D341Med (cell line): ENCODE measurements at regions not wholly inside any gene's neighbourhood (a gene's known extent, or its start where the extent isn't known, plus 50 kb on each side); places are given as distances from the start of the nearest gene placed in this dataset.
"Not testable (repeated sequence)": the region's sequence is repeated elsewhere in the genome, so short reads cannot be mapped to it uniquely, and the experiment has no call there.

Experiments
- DNase-seq: peaks from one replicate; pipeline ENCODE4 v3.0.0; 2012; ENCODE audit warnings: low spot score

GRCh38 chr2:118791483-118791882 lies 56.0 kb downstream of the EN1 start:
- no peak for DNase-seq

- no peak for DNase-seq
Observed at GRCh38 chr2:118786746-118787145, 60.7 kb downstream of the EN1 start.

- DNase-seq, result no peak
Observed at GRCh38 chr2:118784860-118785259, 62.6 kb downstream of the EN1 start.

GRCh38 chr2:118779362-118779761 lies 68.1 kb downstream of the EN1 start:
- no peak for DNase-seq

- peak; percentile 46 for DNase-seq
Observed at GRCh38 chr2:118774458-118775133, 72.9 kb downstream of the EN1 start.

GRCh38 chr2:118773826-118774225 lies 73.6 kb downstream of the EN1 start:
- no peak for DNase-seq

GRCh38 chr2:118772487-118773200 lies 74.8 kb downstream of the EN1 start:
- DNase-seq, result no peak

GRCh38 chr2:118769707-118770400 lies 77.6 kb downstream of the EN1 start:
- no peak for DNase-seq

GRCh38 chr2:118766871-118767270 lies 80.6 kb downstream of the EN1 start:
- no peak for DNase-seq

- DNase-seq, result no peak
Observed at GRCh38 chr2:118764855-118765254, 82.6 kb downstream of the EN1 start.

GRCh38 chr2:118763797-118764196 lies 83.7 kb downstream of the EN1 start:
- no peak for DNase-seq

- DNase-seq, result no peak
Observed at GRCh38 chr2:118762290-118762689, 85.2 kb downstream of the EN1 start.

GRCh38 chr2:118761771-118762170 lies 85.7 kb downstream of the EN1 start:
- no peak for DNase-seq

- DNase-seq, result no peak
Observed at GRCh38 chr2:118755901-118756300, 91.5 kb downstream of the EN1 start.

- no peak for DNase-seq
Observed at GRCh38 chr2:118755384-118755783, 92.1 kb downstream of the EN1 start.

- DNase-seq, result no peak
Observed at GRCh38 chr2:118752762-118753429, 94.6 kb downstream of the EN1 start.

GRCh38 chr2:118750959-118751565 lies 96.4 kb downstream of the EN1 start:
- DNase-seq, result no peak

- no peak for DNase-seq
Observed at GRCh38 chr2:118748245-118748885, 99.1 kb downstream of the EN1 start.

GRCh38 chr2:118747637-118748036 lies 99.8 kb downstream of the EN1 start:
- DNase-seq, result no peak

- no peak for DNase-seq
Observed at GRCh38 chr2:118747066-118747465, 100.4 kb downstream of the EN1 start.

- DNase-seq, result not testable (repeated sequence)
Observed at GRCh38 chr2:118744682-118745181, 102.7 kb downstream of the EN1 start.
